ENCODE measurements at regions not wholly inside any gene's neighbourhood (a gene's known extent, or its start where the extent isn't known, plus 50 kb on each side); places are given as distances from the start of the nearest gene placed in this dataset.

DNA sequence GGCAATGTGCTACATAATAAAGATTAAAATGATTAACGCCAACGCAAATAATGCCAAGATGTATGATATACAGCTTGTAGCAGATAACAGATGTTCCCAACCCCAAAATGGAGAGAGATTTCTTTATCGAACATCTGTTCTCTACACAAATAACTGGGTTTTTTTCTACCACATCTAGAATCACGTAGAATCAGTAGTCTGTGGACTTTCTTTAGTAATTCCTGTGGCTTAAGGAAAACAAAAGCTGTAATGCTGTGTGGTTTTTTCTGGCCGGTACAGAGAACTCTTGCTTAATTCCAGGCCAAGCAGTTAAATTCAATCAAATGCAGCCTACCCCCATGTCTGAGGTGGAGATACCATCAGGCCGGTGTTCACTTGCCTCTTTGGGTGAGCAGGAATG is 303.4 kb downstream of the FAT3 start:
- TF ChIP-seq CTCF (IDR thresholded peaks at IDR 0.05; ENCODE audit: extremely low read depth, insufficient read depth, missing control alignments), result no peak
- DNase-seq (ENCODE audit: low spot score), result no peak
- in situ Hi-C loops (cut with MboI; ENCODE audit: low pct_unique_long_range_greater_than_20kb, low sequenced_read_pairs, unreplicated experiment), result no loop called here

DNA sequence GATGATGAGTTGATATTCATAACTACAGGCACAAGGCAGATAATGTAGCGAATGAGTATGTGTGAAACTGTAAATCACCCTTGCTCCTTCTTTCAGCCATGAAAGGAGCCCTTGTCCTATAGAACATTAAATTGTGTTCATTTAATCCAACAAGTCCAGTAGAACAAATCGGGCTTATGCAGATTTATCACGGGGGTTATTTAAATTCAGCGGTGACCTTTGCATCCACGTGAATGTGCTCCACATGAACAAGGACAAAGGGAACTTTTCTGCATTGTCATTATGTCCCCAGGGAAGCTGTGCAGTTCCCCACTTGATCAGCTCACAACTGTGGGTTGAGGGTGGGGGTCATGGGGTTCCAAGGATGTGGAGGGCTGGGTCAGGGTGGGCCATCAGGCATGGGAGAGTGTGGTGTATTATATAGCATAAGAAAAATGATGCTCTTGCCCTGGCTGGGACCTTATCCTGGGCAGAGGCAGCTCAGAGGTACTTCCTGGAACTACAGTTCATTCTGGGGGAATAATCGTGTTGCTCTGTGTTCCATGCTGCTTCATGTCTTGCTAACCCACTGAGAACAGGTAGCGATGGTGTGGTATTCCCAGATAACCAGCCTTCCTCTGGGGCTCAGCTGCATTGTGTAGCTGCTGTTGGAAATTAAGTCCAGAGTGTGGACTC is 306.6 kb downstream of the FAT3 start:
- DNase-seq (ENCODE audit: low spot score), result no peak
- TF ChIP-seq CTCF (IDR thresholded peaks at IDR 0.05; ENCODE audit: extremely low read depth, insufficient read depth, missing control alignments), result no peak
- in situ Hi-C loops (cut with MboI; ENCODE audit: low pct_unique_long_range_greater_than_20kb, low sequenced_read_pairs, unreplicated experiment), result no loop called here

- in situ Hi-C loops (cut with MboI; ENCODE audit: low pct_unique_long_range_greater_than_20kb, low sequenced_read_pairs, unreplicated experiment), result no loop called here
- no peak for DNase-seq (ENCODE audit: low spot score)
- no peak for TF ChIP-seq CTCF (IDR thresholded peaks at IDR 0.05; ENCODE audit: extremely low read depth, insufficient read depth, missing control alignments)
These were observed 309.2 kb downstream of the FAT3 start for GRCh38 chr11:92533657-92534335.

GRCh38 chr11:92536883-92537282 is 312.3 kb downstream of the FAT3 start:
- TF ChIP-seq CTCF (IDR thresholded peaks at IDR 0.05; ENCODE audit: extremely low read depth, insufficient read depth, missing control alignments), result no peak
- in situ Hi-C loops (cut with MboI; ENCODE audit: low pct_unique_long_range_greater_than_20kb, low sequenced_read_pairs, unreplicated experiment), result no loop called here
- no peak for DNase-seq (ENCODE audit: low spot score)

DNA sequence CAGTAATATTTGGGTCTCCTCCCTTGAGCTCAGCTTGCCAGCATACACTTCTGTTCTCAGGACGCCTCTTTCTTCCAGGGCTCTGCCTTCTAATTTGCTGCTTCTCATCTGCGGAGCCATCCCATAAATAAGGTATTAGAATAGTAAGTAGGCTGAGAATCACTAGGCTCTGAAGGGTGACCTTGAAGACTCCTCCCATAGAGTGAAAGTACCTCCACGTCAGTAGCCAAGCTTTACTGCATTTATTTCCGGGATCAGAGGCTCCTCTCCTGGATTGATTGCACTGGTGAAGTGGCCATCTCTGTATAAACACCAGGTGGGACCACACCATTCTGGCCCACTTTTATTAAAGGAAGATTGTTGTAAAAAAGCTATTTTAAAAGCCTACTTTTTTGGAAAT is 315.5 kb downstream of the FAT3 start:
- in situ Hi-C loops (cut with MboI; ENCODE audit: low pct_unique_long_range_greater_than_20kb, low sequenced_read_pairs, unreplicated experiment), result no loop called here
- no peak for TF ChIP-seq CTCF (IDR thresholded peaks at IDR 0.05; ENCODE audit: extremely low read depth, insufficient read depth, missing control alignments)

GRCh38 chr11:92545906-92546471 is 321.4 kb downstream of the FAT3 start:
- in situ Hi-C loops (cut with MboI; ENCODE audit: low pct_unique_long_range_greater_than_20kb, low sequenced_read_pairs, unreplicated experiment), result no loop called here
- no peak for DNase-seq (ENCODE audit: low spot score)
- TF ChIP-seq CTCF (IDR thresholded peaks at IDR 0.05; ENCODE audit: extremely low read depth, insufficient read depth, missing control alignments), result no peak

More for the DNA sequence above, 315.5 kb downstream of the FAT3 start:
- no peak for DNase-seq (ENCODE audit: low spot score)
